SU-DHL-6 (cell line): ENCODE measurements at regions not wholly inside any gene's neighbourhood (a gene's known extent, or its start where the extent isn't known, plus 50 kb on each side); places are given as distances from the start of the nearest gene placed in this dataset.

ENCODE experiments used
- H2AFZ ChIP-seq: fragments of 200-600 bp; sonication (generic); 2 replicates; pipeline ENCODE4 v1.6.1; 2014; ENCODE audit warnings: low read depth, mild to moderate bottlenecking, moderate library complexity, mixed read lengths, antibody characterized with exemption, low read length; ENCODE audit not compliant: severe bottlenecking
- H3F3A ChIP-seq: fragments of 200-600 bp; shearing (Covaris generic); 2 replicates; pipeline ENCODE4 v1.6.0; 2016; ENCODE audit warnings: antibody characterized with exemption, mild to moderate bottlenecking; ENCODE audit not compliant: insufficient read depth
- H3K27ac ChIP-seq: fragments of 200-600 bp; sonication (generic); 2 replicates; pipeline ENCODE4 v1.5.1; 2016; ENCODE audit warnings: low read depth, mild to moderate bottlenecking, low read length, moderate library complexity, mixed read lengths
- H3K27me3 ChIP-seq: fragments of 200-600 bp; sonication (generic), shearing (Covaris generic); 2 replicates; pipeline ENCODE4 v1.6.0; 2014; ENCODE audit warnings: mild to moderate bottlenecking, low read length
- H3K36me3 ChIP-seq: fragments of 200-600 bp; sonication (generic); 2 replicates; pipeline ENCODE4 v1.6.1; 2014; ENCODE audit warnings: mild to moderate bottlenecking, low read length, mixed read lengths
- H3K4me2 ChIP-seq: fragments of 300-600, 200-600 bp; shearing (Covaris generic), sonication (generic); 2 replicates; pipeline ENCODE4 v1.6.0; 2014; ENCODE audit warnings: low read length, low read depth, mild to moderate bottlenecking; ENCODE audit not compliant: poor library complexity, severe bottlenecking
- H3K4me3 ChIP-seq: fragments of 200-600 bp; sonication (generic); 2 replicates; pipeline ENCODE4 v1.5.1; 2014; ENCODE audit warnings: antibody characterized with exemption, low read length, mild to moderate bottlenecking, mixed read lengths; ENCODE audit not compliant: insufficient read depth, poor library complexity, severe bottlenecking
- H3K79me2 ChIP-seq: fragments of 200-600 bp; sonication (generic); 2 replicates; pipeline ENCODE4 v1.6.1; 2014; ENCODE audit warnings: mild to moderate bottlenecking, low read length, moderate library complexity; ENCODE audit not compliant: insufficient read depth
- H3K9ac ChIP-seq: fragments of 200-600 bp; sonication (generic); 2 replicates; pipeline ENCODE4 v1.7.0; 2014; ENCODE audit warnings: mild to moderate bottlenecking, low read length
- H3K9me2 ChIP-seq: fragments of 200-600 bp; sonication (generic); replicated peaks from 2 replicates; pipeline ENCODE4 v1.6.1; 2014; ENCODE audit warnings: low read length; ENCODE audit not compliant: insufficient read depth
- H3K9me3 ChIP-seq: fragments of 200-600 bp; sonication (generic); 2 replicates; pipeline ENCODE4 v1.6.1; 2014; ENCODE audit warnings: low read length, mixed read lengths; ENCODE audit not compliant: insufficient read depth
- H4K20me1 ChIP-seq: fragments of 200-600 bp; sonication (generic); 2 replicates; pipeline ENCODE4 v1.6.1; 2014; ENCODE audit warnings: low read depth, mild to moderate bottlenecking, antibody characterized with exemption, low read length, moderate library complexity, mixed read lengths
- CTCF ChIP-seq: fragments of 200-600 bp; sonication (generic); IDR thresholded peaks from one replicate; pipeline ENCODE4 v1.5.1; 2017; ENCODE audit warnings: antibody characterized with exemption, mild to moderate bottlenecking, low read length, moderate library complexity; ENCODE audit not compliant: insufficient read depth, poor library complexity, severe bottlenecking
- EZH2phosphoT487 ChIP-seq: fragments of 200-600 bp; sonication (generic), shearing (Covaris generic); conservative IDR thresholded peaks from 2 replicates; pipeline ENCODE4 v1.6.1; 2018; ENCODE audit warnings: mild to moderate bottlenecking, antibody characterized with exemption, low read length, moderate library complexity, mixed read lengths

- no peaks in the 10 kb centered on the region for H3K9me2 ChIP-seq
- no peaks in the 10 kb centered on the region for H4K20me1 ChIP-seq
- H3K9me3 ChIP-seq: no peaks in the 10 kb centered on the region
- H3K27ac ChIP-seq: no peak overlapping the region
- no peak overlapping the region for H3K4me2 ChIP-seq
- no peaks in the 10 kb centered on the region for H3K27me3 ChIP-seq
- TF ChIP-seq CTCF (no peak), EZH2phosphoT487 (no peak)
- no peaks in the 10 kb centered on the region for H3K36me3 ChIP-seq
- no peak overlapping the region for H2AFZ ChIP-seq
- no peaks in the 10 kb centered on the region for H3K79me2 ChIP-seq
- no peaks in the 10 kb centered on the region for H3F3A ChIP-seq
- H3K9ac ChIP-seq: no peak overlapping the region
- H3K4me3 ChIP-seq: no peak overlapping the region
These were observed 248.0 kb downstream of the PLPP3 start for GRCh38 chr1:56331207-56331891.

- H3K9me3 ChIP-seq: no peaks in the 10 kb centered on the region
- no peaks in the 10 kb centered on the region for H3K36me3 ChIP-seq
- H3K27me3 ChIP-seq: no peaks in the 10 kb centered on the region
- no peaks in the 10 kb centered on the region for H3K79me2 ChIP-seq
- no peak overlapping the region for H3K4me2 ChIP-seq
- TF ChIP-seq CTCF: no peak
- TF ChIP-seq EZH2phosphoT487: no peak
- H2AFZ ChIP-seq: no peak overlapping the region
- H3K4me3 ChIP-seq: no peak overlapping the region
- no peaks in the 10 kb centered on the region for H4K20me1 ChIP-seq
- no peaks in the 10 kb centered on the region for H3K9me2 ChIP-seq
- H3K9ac ChIP-seq: no peak overlapping the region
- no peak overlapping the region for H3K27ac ChIP-seq
- no peaks in the 10 kb centered on the region for H3F3A ChIP-seq
These were observed 248.9 kb downstream of the PLPP3 start for GRCh38 chr1:56330391-56331026.

- H3K79me2 ChIP-seq: no peaks in the 10 kb centered on the region
- H3K9me3 ChIP-seq: no peaks in the 10 kb centered on the region
- H3K36me3 ChIP-seq: no peaks in the 10 kb centered on the region
- no peak overlapping the region for H3K4me3 ChIP-seq
- no peaks in the 10 kb centered on the region for H4K20me1 ChIP-seq
- TF ChIP-seq EZH2phosphoT487: no peak
- TF ChIP-seq CTCF: no peak
- H3K27me3 ChIP-seq: no peaks in the 10 kb centered on the region
- H3K27ac ChIP-seq: no peak overlapping the region
- no peaks in the 10 kb centered on the region for H3F3A ChIP-seq
- H2AFZ ChIP-seq: no peak overlapping the region
- H3K9me2 ChIP-seq: no peaks in the 10 kb centered on the region
- H3K9ac ChIP-seq: no peak overlapping the region
- H3K4me2 ChIP-seq: no peak overlapping the region
These were observed 249.4 kb downstream of the PLPP3 start for GRCh38 chr1:56329970-56330369.
